ENCODE measurements at regions not wholly inside any gene's neighbourhood (a gene's known extent, or its start where the extent isn't known, plus 50 kb on each side); places are given as distances from the start of the nearest gene placed in this dataset.

DNA sequence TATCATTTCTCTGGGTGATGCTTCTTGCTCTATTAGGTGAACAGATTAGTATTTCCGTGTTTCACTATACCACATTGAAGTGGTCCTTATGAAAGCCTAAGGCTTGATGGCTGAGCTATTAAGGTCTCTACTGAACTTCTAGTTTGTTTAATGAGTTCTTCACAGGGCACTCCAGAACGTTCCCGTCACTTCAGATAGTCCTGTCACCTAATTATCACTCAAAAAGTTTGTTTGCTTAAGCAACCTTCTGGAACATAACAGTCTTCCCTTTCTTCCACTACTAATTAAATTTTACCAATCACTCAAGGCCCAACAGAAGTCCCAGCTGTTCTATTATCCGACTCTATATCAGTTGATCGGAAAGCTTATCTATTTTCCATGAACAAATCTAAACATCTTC, 104.6 kb upstream of the ZC3H11B start:
- no peaks in the 10 kb centered on the region for H3K27me3 ChIP-seq (ENCODE audit: control insufficient read depth in 4 of 4, insufficient read depth in 4 of 4, low read length in 3 of 4)
- no peaks in the 10 kb centered on the region for H3K4me1 ChIP-seq (ENCODE audit: control insufficient read depth in 4 of 4, insufficient read depth in 4 of 4, low read length in 3 of 4)
- 88% methylated on average over 5 of the region's 5 CpGs for WGBS
- DNase-seq (ENCODE audit: low spot score): no peak
- no peak overlapping the region for H3K4me3 ChIP-seq (ENCODE audit: low read depth in 1 of 3, low read length in 3 of 3)
- no peak overlapping the region for H3K27ac ChIP-seq (ENCODE audit: low read depth in 1 of 2, low read length in 2 of 2)
- no peak for TF ChIP-seq YY1 (IDR thresholded peaks at IDR 0.05)
- no peak for TF ChIP-seq EGR1 (IDR thresholded peaks at IDR 0.05; ENCODE audit: low read depth in 2 of 2)
- TF ChIP-seq HNF4A (conservative IDR thresholded peaks at IDR 0.05): no peak
- TF ChIP-seq FOXA1 (IDR thresholded peaks at IDR 0.05): no peak
- no peak for TF ChIP-seq HNF4G (IDR thresholded peaks at IDR 0.05)
- TF ChIP-seq JUND (IDR thresholded peaks at IDR 0.05): no peak
- TF ChIP-seq NR2F2 (IDR thresholded peaks at IDR 0.05): no peak
- no peak overlapping the region for H3K9ac ChIP-seq (ENCODE audit: low read depth in 1 of 2, low read length in 2 of 2)
- H3K36me3 ChIP-seq (ENCODE audit: control insufficient read depth in 4 of 4, insufficient read depth in 3 of 4, low read depth in 1 of 4, low read length in 3 of 4): no peaks in the 10 kb centered on the region
- H3K9me3 ChIP-seq (ENCODE audit: control insufficient read depth in 4 of 4, low read length in 3 of 4): no peaks in the 10 kb centered on the region

DNA sequence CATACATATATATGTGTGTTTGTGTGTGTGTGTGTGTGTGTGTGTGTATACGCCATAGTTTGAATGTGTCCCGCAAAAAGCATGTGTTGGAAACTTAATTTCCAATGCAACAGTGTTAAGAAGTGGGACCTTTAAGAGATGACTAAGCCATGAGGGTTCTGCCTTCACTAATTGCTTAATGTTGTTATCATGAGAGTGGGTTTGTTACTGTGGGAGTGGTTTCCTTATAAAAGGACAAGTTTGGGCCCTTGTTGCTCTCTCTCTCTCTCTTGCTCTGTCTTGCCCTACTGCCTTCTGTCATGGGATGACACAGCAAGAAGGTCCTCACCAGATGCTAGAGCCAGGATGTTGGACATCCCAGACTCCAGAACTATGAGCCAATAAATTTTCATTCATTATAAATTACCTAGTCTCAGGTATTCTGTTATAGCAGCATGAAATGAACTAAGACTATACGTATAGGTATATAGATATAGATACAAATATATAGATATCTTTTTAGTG, 103.8 kb upstream of the ZC3H11B start:
- Histone ChIP-seq H3K27me3 (ENCODE audit: control insufficient read depth in 4 of 4, insufficient read depth in 4 of 4, low read length in 3 of 4) (no peaks in the 10 kb centered on the region), H3K9me3 (ENCODE audit: control insufficient read depth in 4 of 4, low read length in 3 of 4) (no peaks in the 10 kb centered on the region), H3K4me3 (ENCODE audit: low read depth in 1 of 3, low read length in 3 of 3) (no peak overlapping the region), H3K27ac (ENCODE audit: low read depth in 1 of 2, low read length in 2 of 2) (no peak overlapping the region), H3K9ac (ENCODE audit: low read depth in 1 of 2, low read length in 2 of 2) (no peak overlapping the region), H3K36me3 (ENCODE audit: control insufficient read depth in 4 of 4, insufficient read depth in 3 of 4, low read depth in 1 of 4, low read length in 3 of 4) (no peaks in the 10 kb centered on the region), H3K4me1 (ENCODE audit: control insufficient read depth in 4 of 4, insufficient read depth in 4 of 4, low read length in 3 of 4) (no peaks in the 10 kb centered on the region)
- 96% methylated on average over 3 of the region's 3 CpGs for WGBS
- TF ChIP-seq EGR1 (IDR thresholded peaks at IDR 0.05; ENCODE audit: low read depth in 2 of 2) (no peak), SP1 (IDR thresholded peaks at IDR 0.05) (no peak), JUND (IDR thresholded peaks at IDR 0.05) (no peak), FOXA2 (IDR thresholded peaks at IDR 0.05) (no peak), HNF4G (IDR thresholded peaks at IDR 0.05) (no peak), TAF1 (conservative IDR thresholded peaks at IDR 0.05) (no peak), GABPA (IDR thresholded peaks at IDR 0.05 in 1 of 2, conservative IDR thresholded peaks at IDR 0.05 in 1 of 2) (no peak), FOXA1 (IDR thresholded peaks at IDR 0.05) (no peak), NR2F2 (IDR thresholded peaks at IDR 0.05) (no peak)
- TF ChIP-seq, protein P1, sequence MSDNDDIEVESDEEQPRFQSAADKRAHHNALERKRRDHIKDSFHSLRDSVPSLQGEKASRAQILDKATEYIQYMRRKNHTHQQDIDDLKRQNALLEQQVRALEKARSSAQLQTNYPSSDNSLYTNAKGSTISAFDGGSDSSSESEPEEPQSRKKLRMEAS (IDR thresholded peaks at IDR 0.05): no peak
- TF ChIP-seq, protein P2, sequence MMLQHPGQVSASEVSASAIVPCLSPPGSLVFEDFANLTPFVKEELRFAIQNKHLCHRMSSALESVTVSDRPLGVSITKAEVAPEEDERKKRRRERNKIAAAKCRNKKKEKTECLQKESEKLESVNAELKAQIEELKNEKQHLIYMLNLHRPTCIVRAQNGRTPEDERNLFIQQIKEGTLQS (IDR thresholded peaks at IDR 0.05): no peak
- DNase-seq (ENCODE audit: low spot score): no peak

DNA sequence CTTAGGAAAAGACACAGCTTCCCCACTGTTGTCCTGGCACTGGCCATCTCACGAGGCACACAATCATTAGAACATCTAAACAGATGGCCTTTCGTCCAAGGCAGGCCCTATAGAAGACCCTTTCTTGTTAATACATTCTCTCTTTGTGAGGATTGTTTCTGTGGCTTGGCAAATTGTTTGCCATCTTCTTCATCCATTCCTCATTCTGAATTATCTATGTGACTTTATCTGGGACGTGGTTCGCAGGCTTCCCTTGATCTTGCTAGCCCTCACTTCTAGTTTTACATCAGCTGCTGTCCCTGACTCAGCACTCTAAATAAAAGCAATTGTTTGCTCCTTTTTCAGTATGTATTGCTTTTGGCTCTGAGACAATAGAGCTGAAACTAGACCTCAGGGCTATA, 101.1 kb upstream of the ZC3H11B start:
- 86% methylated on average over 4 of the region's 4 CpGs for WGBS
- Histone ChIP-seq H3K27me3 (ENCODE audit: control insufficient read depth in 4 of 4, insufficient read depth in 4 of 4, low read length in 3 of 4) (no peaks in the 10 kb centered on the region), H3K9ac (ENCODE audit: low read depth in 1 of 2, low read length in 2 of 2) (no peak overlapping the region), H3K9me3 (ENCODE audit: control insufficient read depth in 4 of 4, low read length in 3 of 4) (no peaks in the 10 kb centered on the region), H3K27ac (ENCODE audit: low read depth in 1 of 2, low read length in 2 of 2) (no peak overlapping the region), H3K4me3 (ENCODE audit: low read depth in 1 of 3, low read length in 3 of 3) (no peak overlapping the region), H3K36me3 (ENCODE audit: control insufficient read depth in 4 of 4, insufficient read depth in 3 of 4, low read depth in 1 of 4, low read length in 3 of 4) (no peaks in the 10 kb centered on the region), H3K4me1 (ENCODE audit: control insufficient read depth in 4 of 4, insufficient read depth in 4 of 4, low read length in 3 of 4) (no peaks in the 10 kb centered on the region)
- TF ChIP-seq, protein P3, sequence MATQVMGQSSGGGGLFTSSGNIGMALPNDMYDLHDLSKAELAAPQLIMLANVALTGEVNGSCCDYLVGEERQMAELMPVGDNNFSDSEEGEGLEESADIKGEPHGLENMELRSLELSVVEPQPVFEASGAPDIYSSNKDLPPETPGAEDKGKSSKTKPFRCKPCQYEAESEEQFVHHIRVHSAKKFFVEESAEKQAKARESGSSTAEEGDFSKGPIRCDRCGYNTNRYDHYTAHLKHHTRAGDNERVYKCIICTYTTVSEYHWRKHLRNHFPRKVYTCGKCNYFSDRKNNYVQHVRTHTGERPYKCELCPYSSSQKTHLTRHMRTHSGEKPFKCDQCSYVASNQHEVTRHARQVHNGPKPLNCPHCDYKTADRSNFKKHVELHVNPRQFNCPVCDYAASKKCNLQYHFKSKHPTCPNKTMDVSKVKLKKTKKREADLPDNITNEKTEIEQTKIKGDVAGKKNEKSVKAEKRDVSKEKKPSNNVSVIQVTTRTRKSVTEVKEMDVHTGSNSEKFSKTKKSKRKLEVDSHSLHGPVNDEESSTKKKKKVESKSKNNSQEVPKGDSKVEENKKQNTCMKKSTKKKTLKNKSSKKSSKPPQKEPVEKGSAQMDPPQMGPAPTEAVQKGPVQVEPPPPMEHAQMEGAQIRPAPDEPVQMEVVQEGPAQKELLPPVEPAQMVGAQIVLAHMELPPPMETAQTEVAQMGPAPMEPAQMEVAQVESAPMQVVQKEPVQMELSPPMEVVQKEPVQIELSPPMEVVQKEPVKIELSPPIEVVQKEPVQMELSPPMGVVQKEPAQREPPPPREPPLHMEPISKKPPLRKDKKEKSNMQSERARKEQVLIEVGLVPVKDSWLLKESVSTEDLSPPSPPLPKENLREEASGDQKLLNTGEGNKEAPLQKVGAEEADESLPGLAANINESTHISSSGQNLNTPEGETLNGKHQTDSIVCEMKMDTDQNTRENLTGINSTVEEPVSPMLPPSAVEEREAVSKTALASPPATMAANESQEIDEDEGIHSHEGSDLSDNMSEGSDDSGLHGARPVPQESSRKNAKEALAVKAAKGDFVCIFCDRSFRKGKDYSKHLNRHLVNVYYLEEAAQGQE (IDR thresholded peaks at IDR 0.05): no peak
- no peak for TF ChIP-seq HNF4A (conservative IDR thresholded peaks at IDR 0.05)
- no peak for DNase-seq (ENCODE audit: low spot score)
